ENCODE measurements at regions not wholly inside any gene's neighbourhood (a gene's known extent, or its start where the extent isn't known, plus 50 kb on each side); places are given as distances from the start of the nearest gene placed in this dataset.

DNA sequence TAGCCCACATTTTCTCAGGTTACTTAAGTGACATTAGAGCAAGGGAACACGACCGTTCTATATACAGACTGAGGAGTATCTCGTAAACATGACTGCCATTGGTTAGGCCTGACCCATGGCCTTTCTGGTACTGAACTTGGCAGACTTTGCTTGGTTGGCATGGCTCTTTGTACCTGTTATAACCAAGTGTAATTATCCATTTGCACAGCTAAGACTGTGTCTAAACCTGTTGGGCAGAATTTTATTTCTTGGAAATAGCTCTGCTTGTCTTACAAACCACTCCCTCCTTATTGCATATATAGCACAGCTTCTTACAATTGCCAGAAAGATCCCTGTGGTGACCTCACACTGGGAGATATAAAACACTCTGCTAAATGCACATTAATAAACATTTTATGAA, 106.9 kb downstream of the P2RY1 start:
- H2AFZ ChIP-seq (ENCODE audit: low read depth, low read length), result no peak overlapping the region
- no peak overlapping the region for H3K9ac ChIP-seq (ENCODE audit: low read length)
- H3K9me2 ChIP-seq (ENCODE audit: insufficient read depth, low read length), result no peaks in the 10 kb centered on the region
- no peaks in the 10 kb centered on the region for H3K27me3 ChIP-seq (ENCODE audit: insufficient read depth, low read depth, low read length)
- no peaks in the 10 kb centered on the region for H3K9me3 ChIP-seq (ENCODE audit: low read length)
- no peak overlapping the region for H3K4me2 ChIP-seq (ENCODE audit: low read length)
- no peaks in the 10 kb centered on the region for H3K36me3 ChIP-seq (ENCODE audit: insufficient read depth, low read length)
- H3K27ac ChIP-seq (ENCODE audit: low read length), result no peak overlapping the region
- H4K20me1 ChIP-seq (ENCODE audit: insufficient read depth), result no peaks in the 10 kb centered on the region
- no peak overlapping the region for H3K4me3 ChIP-seq (ENCODE audit: low read length)
- H3K79me2 ChIP-seq (replicated peaks; ENCODE audit: insufficient read depth, low read length), result no peaks in the 10 kb centered on the region
- TF ChIP-seq MXI1 (conservative IDR thresholded peaks at IDR 0.05; ENCODE audit: poor library complexity, severe bottlenecking), result no peak
- TF ChIP-seq, protein P1, sequence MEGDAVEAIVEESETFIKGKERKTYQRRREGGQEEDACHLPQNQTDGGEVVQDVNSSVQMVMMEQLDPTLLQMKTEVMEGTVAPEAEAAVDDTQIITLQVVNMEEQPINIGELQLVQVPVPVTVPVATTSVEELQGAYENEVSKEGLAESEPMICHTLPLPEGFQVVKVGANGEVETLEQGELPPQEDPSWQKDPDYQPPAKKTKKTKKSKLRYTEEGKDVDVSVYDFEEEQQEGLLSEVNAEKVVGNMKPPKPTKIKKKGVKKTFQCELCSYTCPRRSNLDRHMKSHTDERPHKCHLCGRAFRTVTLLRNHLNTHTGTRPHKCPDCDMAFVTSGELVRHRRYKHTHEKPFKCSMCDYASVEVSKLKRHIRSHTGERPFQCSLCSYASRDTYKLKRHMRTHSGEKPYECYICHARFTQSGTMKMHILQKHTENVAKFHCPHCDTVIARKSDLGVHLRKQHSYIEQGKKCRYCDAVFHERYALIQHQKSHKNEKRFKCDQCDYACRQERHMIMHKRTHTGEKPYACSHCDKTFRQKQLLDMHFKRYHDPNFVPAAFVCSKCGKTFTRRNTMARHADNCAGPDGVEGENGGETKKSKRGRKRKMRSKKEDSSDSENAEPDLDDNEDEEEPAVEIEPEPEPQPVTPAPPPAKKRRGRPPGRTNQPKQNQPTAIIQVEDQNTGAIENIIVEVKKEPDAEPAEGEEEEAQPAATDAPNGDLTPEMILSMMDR (IDR thresholded peaks at IDR 0.05; ENCODE audit: poor library complexity, severe bottlenecking), result no peak
- TF ChIP-seq POLR2AphosphoS5 (IDR thresholded peaks at IDR 0.05), result no peak
- TF ChIP-seq SMC3 (conservative IDR thresholded peaks at IDR 0.05; ENCODE audit: poor library complexity), result no peak
- TF ChIP-seq EZH2 (IDR thresholded peaks at IDR 0.05; ENCODE audit: borderline replicate concordance, insufficient read depth, low read length, poor library complexity, severe bottlenecking), result no peak
- TF ChIP-seq REST (IDR thresholded peaks at IDR 0.05; ENCODE audit: borderline replicate concordance), result no peak
- no peak for TF ChIP-seq TAF1 (IDR thresholded peaks at IDR 0.05; ENCODE audit: low read depth)
- TF ChIP-seq RAD21 (conservative IDR thresholded peaks at IDR 0.05), result no peak
- no peak for TF ChIP-seq EP300 (conservative IDR thresholded peaks at IDR 0.05; ENCODE audit: poor library complexity, severe bottlenecking)
- H3F3A ChIP-seq (ENCODE audit: insufficient read depth, low read length, poor library complexity, severe bottlenecking), result peaks cover 3% of the 10 kb centered on the region

GRCh38 chr3:152942366-152942765, 107.4 kb downstream of the P2RY1 start:
- Histone ChIP-seq H3K36me3 (ENCODE audit: insufficient read depth, low read length) (no peaks in the 10 kb centered on the region), H3K79me2 (replicated peaks; ENCODE audit: insufficient read depth, low read length) (no peaks in the 10 kb centered on the region), H3K4me2 (ENCODE audit: low read length) (no peak overlapping the region), H3K4me3 (ENCODE audit: low read length) (no peak overlapping the region), H3F3A (ENCODE audit: insufficient read depth, low read length, poor library complexity, severe bottlenecking) (peaks cover 3% of the 10 kb centered on the region), H3K27ac (ENCODE audit: low read length) (no peak overlapping the region), H3K27me3 (ENCODE audit: insufficient read depth, low read depth, low read length) (no peaks in the 10 kb centered on the region), H4K20me1 (ENCODE audit: insufficient read depth) (no peaks in the 10 kb centered on the region), H3K9me3 (ENCODE audit: low read length) (no peaks in the 10 kb centered on the region), H2AFZ (ENCODE audit: low read depth, low read length) (no peak overlapping the region), H3K9me2 (ENCODE audit: insufficient read depth, low read length) (no peaks in the 10 kb centered on the region), H3K9ac (ENCODE audit: low read length) (no peak overlapping the region)
- TF ChIP-seq REST (IDR thresholded peaks at IDR 0.05; ENCODE audit: borderline replicate concordance), result no peak
- TF ChIP-seq EP300 (conservative IDR thresholded peaks at IDR 0.05; ENCODE audit: poor library complexity, severe bottlenecking), result no peak
- no peak for TF ChIP-seq MXI1 (conservative IDR thresholded peaks at IDR 0.05; ENCODE audit: poor library complexity, severe bottlenecking)
- no peak for TF ChIP-seq SMC3 (conservative IDR thresholded peaks at IDR 0.05; ENCODE audit: poor library complexity)
- TF ChIP-seq RAD21 (conservative IDR thresholded peaks at IDR 0.05), result no peak
- TF ChIP-seq EZH2 (IDR thresholded peaks at IDR 0.05; ENCODE audit: borderline replicate concordance, insufficient read depth, low read length, poor library complexity, severe bottlenecking), result no peak
- no peak for TF ChIP-seq TAF1 (IDR thresholded peaks at IDR 0.05; ENCODE audit: low read depth)
- no peak for TF ChIP-seq POLR2AphosphoS5 (IDR thresholded peaks at IDR 0.05)
- TF ChIP-seq, protein P1 (IDR thresholded peaks at IDR 0.05; ENCODE audit: poor library complexity, severe bottlenecking), result no peak
